ENCODE measurements at regions not wholly inside any gene's neighbourhood (a gene's known extent, or its start where the extent isn't known, plus 50 kb on each side); places are given as distances from the start of the nearest gene placed in this dataset.

DNA sequence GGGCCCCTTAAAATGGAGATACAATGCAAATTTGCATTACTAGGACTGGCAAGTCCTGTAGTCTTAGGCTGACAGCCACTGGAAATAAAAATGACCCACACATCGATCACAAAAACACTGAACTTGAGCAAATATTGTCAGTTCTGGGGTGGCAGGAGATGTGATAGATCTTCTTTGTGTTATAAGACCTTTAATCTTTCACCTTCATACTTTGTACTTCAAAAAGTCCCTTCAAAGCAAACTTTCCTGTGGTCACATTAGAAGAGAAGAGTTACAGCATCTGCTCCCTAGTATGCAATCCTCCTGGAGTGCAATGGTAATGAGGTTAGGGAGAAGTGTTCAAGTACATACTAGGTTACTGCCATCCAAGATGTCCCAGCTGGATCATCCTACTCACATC is 149.4 kb upstream of the KCNMB2 start:
- DNase-seq = no peak

DNA sequence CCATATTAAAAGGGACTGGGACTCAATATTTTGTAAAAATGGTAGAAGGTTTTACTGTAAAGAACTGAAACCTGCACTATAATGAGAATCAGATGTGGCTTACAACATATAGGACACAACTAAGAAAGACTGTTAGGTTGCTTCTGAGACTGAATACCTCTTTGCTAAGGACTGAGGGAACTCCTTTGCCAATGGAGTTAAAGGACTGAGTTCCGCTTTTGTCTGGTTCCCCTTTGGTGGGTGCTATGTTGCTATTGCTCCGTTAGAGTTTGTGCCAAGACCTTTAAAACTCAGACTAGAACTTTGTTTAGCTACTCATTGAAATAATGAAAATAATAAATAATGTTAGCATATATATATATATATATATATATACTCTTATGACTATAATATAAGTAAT is 147.8 kb upstream of the KCNMB2 start:
- POLR2A ChIA-PET = no interaction called here
- no peaks in the 10 kb centered on the region for H3K27me3 Mint-ChIP-seq

More for the DNA sequence above, 149.4 kb upstream of the KCNMB2 start:
- Histone ChIP-seq H3K36me3 (replicated peaks in 1 of 2; ENCODE audit: control extremely low read depth in 1 of 2, control insufficient read depth in 1 of 2, extremely low read depth in 1 of 2, insufficient read depth in 2 of 2, low read length in 1 of 2) (no peaks in the 10 kb centered on the region), H3K9ac (ENCODE audit: low read length) (no peak overlapping the region), H2AFZ (ENCODE audit: insufficient read depth, low read depth, low read length, poor library complexity, severe bottlenecking) (no peak overlapping the region), H3K4me2 (replicated peaks; ENCODE audit: low read depth, low read length, poor library complexity, severe bottlenecking) (no peak overlapping the region), H4K20me1 (ENCODE audit: control insufficient read depth, insufficient read depth, low read length, poor library complexity, severe bottlenecking) (no peaks in the 10 kb centered on the region), H3K27me3 (replicated peaks in 1 of 4; ENCODE audit: control extremely low read depth in 1 of 4, control insufficient read depth in 3 of 4, insufficient read depth in 4 of 4, low read length in 3 of 4) (no peaks in the 10 kb centered on the region), H3K4me1 (ENCODE audit: control insufficient read depth in 2 of 2, insufficient read depth in 2 of 2, low read length in 2 of 2) (no peaks in the 10 kb centered on the region), H3K27ac (ENCODE audit: low read length in 2 of 2) (no peak overlapping the region), H3K79me2 (ENCODE audit: control insufficient read depth, insufficient read depth, low read length) (no peaks in the 10 kb centered on the region), H3K9me3 (ENCODE audit: control extremely low read depth in 1 of 3, control insufficient read depth in 2 of 3, insufficient read depth in 1 of 3, low read length in 2 of 3) (no peaks in the 10 kb centered on the region), H3K4me3 (ENCODE audit: control extremely low read depth in 1 of 5, extremely low read depth in 1 of 5, insufficient read depth in 1 of 5, low read depth in 2 of 5, low read length in 4 of 5) (no peak overlapping the region)
- H3K4me1 Mint-ChIP-seq = no peaks in the 10 kb centered on the region
- WGBS (ENCODE audit: insufficient coverage) = no CpG with 5 or more reads among the region's 1 CpG
- H3K27ac Mint-ChIP-seq = no peak overlapping the region
- ChIA-PET POLR2A (no interaction called here), CTCF (interaction anchor here (1.6 kb wide), 1 partner anchor 1514 kb away, joined by 4 read pairs; no protein-coding TSS in a partner anchor)
- no peak for TF ChIP-seq EZH2 (IDR thresholded peaks at IDR 0.05; ENCODE audit: borderline replicate concordance, insufficient read depth, low read depth, low read length, poor library complexity, severe bottlenecking)
- TF ChIP-seq, protein P1, sequence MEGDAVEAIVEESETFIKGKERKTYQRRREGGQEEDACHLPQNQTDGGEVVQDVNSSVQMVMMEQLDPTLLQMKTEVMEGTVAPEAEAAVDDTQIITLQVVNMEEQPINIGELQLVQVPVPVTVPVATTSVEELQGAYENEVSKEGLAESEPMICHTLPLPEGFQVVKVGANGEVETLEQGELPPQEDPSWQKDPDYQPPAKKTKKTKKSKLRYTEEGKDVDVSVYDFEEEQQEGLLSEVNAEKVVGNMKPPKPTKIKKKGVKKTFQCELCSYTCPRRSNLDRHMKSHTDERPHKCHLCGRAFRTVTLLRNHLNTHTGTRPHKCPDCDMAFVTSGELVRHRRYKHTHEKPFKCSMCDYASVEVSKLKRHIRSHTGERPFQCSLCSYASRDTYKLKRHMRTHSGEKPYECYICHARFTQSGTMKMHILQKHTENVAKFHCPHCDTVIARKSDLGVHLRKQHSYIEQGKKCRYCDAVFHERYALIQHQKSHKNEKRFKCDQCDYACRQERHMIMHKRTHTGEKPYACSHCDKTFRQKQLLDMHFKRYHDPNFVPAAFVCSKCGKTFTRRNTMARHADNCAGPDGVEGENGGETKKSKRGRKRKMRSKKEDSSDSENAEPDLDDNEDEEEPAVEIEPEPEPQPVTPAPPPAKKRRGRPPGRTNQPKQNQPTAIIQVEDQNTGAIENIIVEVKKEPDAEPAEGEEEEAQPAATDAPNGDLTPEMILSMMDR (IDR thresholded peaks at IDR 0.05) = no peak
- no peaks in the 10 kb centered on the region for H3K9me3 Mint-ChIP-seq (ENCODE audit: insufficient read depth)
- no peak for ATAC-seq (ENCODE audit: low read depth)
- no peaks in the 10 kb centered on the region for H3K27me3 Mint-ChIP-seq
- intact Hi-C loops (cut with micrococcal nuclease) = no loop called here
- H3K4me3 Mint-ChIP-seq = no peak overlapping the region

More for the DNA sequence above, 147.8 kb upstream of the KCNMB2 start:
- no peaks in the 10 kb centered on the region for H3K9me3 ChIP-seq (ENCODE audit: control extremely low read depth in 1 of 3, control insufficient read depth in 2 of 3, insufficient read depth in 1 of 3, low read length in 2 of 3)
- ATAC-seq (ENCODE audit: low read depth) (no peak), DNase-seq (no peak)
- no peak overlapping the region for H3K4me3 ChIP-seq (ENCODE audit: control extremely low read depth in 1 of 5, extremely low read depth in 1 of 5, insufficient read depth in 1 of 5, low read depth in 2 of 5, low read length in 4 of 5)
- H3K79me2 ChIP-seq (ENCODE audit: control insufficient read depth, insufficient read depth, low read length) = no peaks in the 10 kb centered on the region
- H4K20me1 ChIP-seq (ENCODE audit: control insufficient read depth, insufficient read depth, low read length, poor library complexity, severe bottlenecking) = no peaks in the 10 kb centered on the region
- H3K27ac Mint-ChIP-seq = no peak overlapping the region
- H3K4me1 ChIP-seq (ENCODE audit: control insufficient read depth in 2 of 2, insufficient read depth in 2 of 2, low read length in 2 of 2) = no peaks in the 10 kb centered on the region
- H3K27ac ChIP-seq (ENCODE audit: low read length in 2 of 2) = no peak overlapping the region
- intact Hi-C loops (cut with micrococcal nuclease) = no loop called here
- H3K4me1 Mint-ChIP-seq = no peaks in the 10 kb centered on the region
- no peak overlapping the region for H2AFZ ChIP-seq (ENCODE audit: insufficient read depth, low read depth, low read length, poor library complexity, severe bottlenecking)
- no peak overlapping the region for H3K4me2 ChIP-seq (replicated peaks; ENCODE audit: low read depth, low read length, poor library complexity, severe bottlenecking)
- no peaks in the 10 kb centered on the region for H3K36me3 ChIP-seq (replicated peaks in 1 of 2; ENCODE audit: control extremely low read depth in 1 of 2, control insufficient read depth in 1 of 2, extremely low read depth in 1 of 2, insufficient read depth in 2 of 2, low read length in 1 of 2)
- H3K9me3 Mint-ChIP-seq (ENCODE audit: insufficient read depth) = no peaks in the 10 kb centered on the region
- H3K9ac ChIP-seq (ENCODE audit: low read length) = no peak overlapping the region
- no peak for TF ChIP-seq EZH2 (IDR thresholded peaks at IDR 0.05; ENCODE audit: borderline replicate concordance, insufficient read depth, low read depth, low read length, poor library complexity, severe bottlenecking)
- TF ChIP-seq, protein P1 (IDR thresholded peaks at IDR 0.05) = no peak
- CTCF ChIA-PET = no interaction called here
- no peak overlapping the region for H3K4me3 Mint-ChIP-seq
- H3K27me3 ChIP-seq (replicated peaks in 1 of 4; ENCODE audit: control extremely low read depth in 1 of 4, control insufficient read depth in 3 of 4, insufficient read depth in 4 of 4, low read length in 3 of 4) = no peaks in the 10 kb centered on the region
- WGBS (ENCODE audit: insufficient coverage) = no CpG with 5 or more reads among the region's 2 CpGs
